GM12872 (cell line): ENCODE measurements at regions not wholly inside any gene's neighbourhood (a gene's known extent, or its start where the extent isn't known, plus 50 kb on each side); places are given as distances from the start of the nearest gene placed in this dataset.

ENCODE experiments used
- CTCF ChIP-seq: IDR thresholded peaks from 3 replicates; pipeline ENCODE4 v1.5.1; 2011; ENCODE audit warnings: low read depth, mild to moderate bottlenecking, low read length, moderate library complexity; ENCODE audit not compliant: insufficient read depth

- no peak for TF ChIP-seq CTCF
Measured at GRCh38 chr7:123367031-123367430, 167.3 kb upstream of the SLC13A1 start.

- no peak for TF ChIP-seq CTCF
Measured at GRCh38 chr7:123366626-123367025, 166.9 kb upstream of the SLC13A1 start.

- no peak for TF ChIP-seq CTCF
Measured at GRCh38 chr7:123360631-123361030, 160.9 kb upstream of the SLC13A1 start.

- TF ChIP-seq CTCF, result peak; percentile 18; the same call in 1 of the 3 replicates
Measured at GRCh38 chr7:123355576-123356190, 155.9 kb upstream of the SLC13A1 start.

GRCh38 chr7:123352973-123353372 lies 153.2 kb upstream of the SLC13A1 start:
- no peak for TF ChIP-seq CTCF

GRCh38 chr7:123351516-123352505 lies 152.0 kb upstream of the SLC13A1 start:
- no peak for TF ChIP-seq CTCF

GRCh38 chr7:123351027-123351426 lies 151.3 kb upstream of the SLC13A1 start:
- no peak for TF ChIP-seq CTCF
